Motor neuron (in vitro differentiated cells): ENCODE measurements at regions not wholly inside any gene's neighbourhood (a gene's known extent, or its start where the extent isn't known, plus 50 kb on each side); places are given as distances from the start of the nearest gene placed in this dataset.
A peak's percentile ranks its signal among the peaks of the same experiment; 100 is the strongest.

Experiments used
- ATAC-seq, 8 experiments: fragments of 200-7000 bp; cut with Tn5 transposase; replicated peaks in 6 of 8; 2 replicates each; pipeline ENCODE4 v1.8.0; 2021; ENCODE audit warnings: mild to moderate bottlenecking in 8 of 8, moderate library complexity in 8 of 8
- H3K27ac ChIP-seq, 2 donors: fragments of 250-450 bp; sonication (Bioruptor Pico); 2 replicates each; pipeline ENCODE4 v1.9.0; 2021; ENCODE audit warnings: antibody characterized with exemption in 2 of 2, mild to moderate bottlenecking in 2 of 2, moderate library complexity in 1 of 2
- H3K4me1 ChIP-seq, 2 donors: fragments of 250-450 bp; sonication (Bioruptor Pico); replicated peaks in 1 of 2; 2 replicates each; pipeline ENCODE4 v1.6.1; 2021; ENCODE audit warnings: antibody characterized with exemption in 2 of 2, mild to moderate bottlenecking in 2 of 2, moderate library complexity in 1 of 2
- H3K4me3 ChIP-seq, 5 donors: fragments of 250-450 bp; sonication (Bioruptor Pico); 2 replicates each; pipeline ENCODE4 v1.9.0; 2021; ENCODE audit warnings: antibody characterized with exemption in 5 of 5, mild to moderate bottlenecking in 5 of 5, moderate library complexity in 4 of 5
- WGBS, 10 experiments: fragments of 450-650 bp; shearing (Covaris generic); methylation state at CpG; one replicate each; pipeline ENCODE4 v1.0.0; 2022; 5-methylcytosine and 5-hydroxymethylcytosine counted together
- in situ Hi-C, 9 experiments: fragments of 400-800 bp; cut with MboI; loops; one replicate each; pipeline ENCODE4 v1.15.0; 2021; ENCODE audit warnings: low sequenced_read_pairs in 9 of 9, low pct_unique_long_range_greater_than_20kb in 2 of 9; ENCODE audit not compliant: unreplicated experiment in 9 of 9

GRCh38 chr16:80129791-80130190, 411.0 kb upstream of the DYNLRB2 start:
- Histone ChIP-seq H3K4me1 (no peaks in the 10 kb centered on the region), H3K27ac (no peak overlapping the region), H3K4me3 (no peak overlapping the region)
- WGBS, 10 experiments: 64 to 100% (median 100%) methylated on average over 1 to 3 of the region's 4 CpGs; no CpG with 5 or more reads in 3 of the 10 experiments
- in situ Hi-C loops: no loop called here
- ATAC-seq: no peak

GRCh38 chr16:80125677-80126076, 415.1 kb upstream of the DYNLRB2 start:
- no peak overlapping the region for H3K4me3 ChIP-seq
- WGBS, 10 experiments: 38 to 100% (median 80%) methylated on average over 2 to 5 of the region's 5 CpGs; no CpG with 5 or more reads in 5 of the 10 experiments
- no peaks in the 10 kb centered on the region for H3K4me1 ChIP-seq
- no peak for ATAC-seq
- in situ Hi-C loops: no loop called here
- H3K27ac ChIP-seq: no peak overlapping the region

- ATAC-seq: peak in 1 of 8 experiments; percentile 28
- WGBS, 10 experiments: 0 to 88% (median 31%) methylated on average over 1 of the region's 1 CpG; no CpG with 5 or more reads in 2 of the 10 experiments
- in situ Hi-C loops: no loop called here
- Histone ChIP-seq H3K4me3 (no peak overlapping the region), H3K27ac (no peak overlapping the region), H3K4me1 (no peaks in the 10 kb centered on the region)
Observed at GRCh38 chr16:80123189-80123588, 417.6 kb upstream of the DYNLRB2 start.

- Histone ChIP-seq H3K4me1 (no peaks in the 10 kb centered on the region), H3K27ac (no peak overlapping the region), H3K4me3 (no peak overlapping the region)
- peak in 4 of 8 experiments; percentile 16 to 76 (median 67) for ATAC-seq
- in situ Hi-C loops: no loop called here
- WGBS, 10 experiments: 26 to 100% (median 76%) methylated on average over 1 to 9 of the region's 9 CpGs
Observed at GRCh38 chr16:80122115-80122514, 418.7 kb upstream of the DYNLRB2 start.

- 17 to 100% (median 80%) methylated on average over 1 to 3 of the region's 3 CpGs for WGBS, 10 experiments
- Histone ChIP-seq H3K4me1 (no peaks in the 10 kb centered on the region), H3K27ac (no peak overlapping the region), H3K4me3 (no peak overlapping the region)
- ATAC-seq: no peak
- in situ Hi-C loops: no loop called here
Observed at GRCh38 chr16:80121522-80121909, 419.3 kb upstream of the DYNLRB2 start.

- 0 to 82% (median 60%) methylated on average over 1 to 3 of the region's 3 CpGs; no CpG with 5 or more reads in 4 of the 10 experiments for WGBS, 10 experiments
- ATAC-seq: peak in 1 of 8 experiments; percentile 15
- Histone ChIP-seq H3K4me3 (no peak overlapping the region), H3K4me1 (no peaks in the 10 kb centered on the region), H3K27ac (no peak overlapping the region)
- in situ Hi-C loops: no loop called here
Observed at GRCh38 chr16:80120899-80121521, 419.8 kb upstream of the DYNLRB2 start.

- H3K4me1 ChIP-seq: peaks cover 0 to 5% of the 10 kb centered on the region in 2 donors
- no peak overlapping the region for H3K27ac ChIP-seq
- in situ Hi-C loops: no loop called here
- H3K4me3 ChIP-seq: no peak overlapping the region
- no peak for ATAC-seq
- 50 to 100% (median 86%) methylated on average over 1 to 4 of the region's 4 CpGs for WGBS, 10 experiments
Observed at GRCh38 chr16:80117556-80118130, 423.1 kb upstream of the DYNLRB2 start.

GRCh38 chr16:80116711-80117110, 424.1 kb upstream of the DYNLRB2 start:
- H3K4me1 ChIP-seq: peaks cover 0 to 5% of the 10 kb centered on the region in 2 donors
- in situ Hi-C loops: no loop called here
- no peak for ATAC-seq

GRCh38 chr16:80114699-80115098, 426.1 kb upstream of the DYNLRB2 start:
- H3K4me1 ChIP-seq: peaks cover 0 to 5% of the 10 kb centered on the region in 2 donors
- in situ Hi-C loops: no loop called here
- no peak overlapping the region for H3K4me3 ChIP-seq
- WGBS, 10 experiments: 46 to 80% (median 60%) methylated on average over 1 to 2 of the region's 2 CpGs
- no peak overlapping the region for H3K27ac ChIP-seq
- peak in 1 of 8 experiments; percentile 26 for ATAC-seq

More at GRCh38 chr16:80116711-80117110, 424.1 kb upstream of the DYNLRB2 start:
- Histone ChIP-seq H3K4me3 (no peak overlapping the region), H3K27ac (no peak overlapping the region)

GRCh38 chr16:80113873-80114574, 426.8 kb upstream of the DYNLRB2 start:
- ATAC-seq: peak in 4 of 8 experiments; percentile 64 to 98 (median 90)
- peaks cover 0 to 5% of the 10 kb centered on the region in 2 donors for H3K4me1 ChIP-seq
- in situ Hi-C loops: no loop called here
- no peak overlapping the region for H3K4me3 ChIP-seq
- no peak overlapping the region for H3K27ac ChIP-seq
- WGBS, 10 experiments: 0 to 95% (median 76%) methylated on average over 1 to 4 of the region's 4 CpGs; no CpG with 5 or more reads in 1 of the 10 experiments

- Histone ChIP-seq H3K4me1 (no peaks in the 10 kb centered on the region), H3K27ac (no peak overlapping the region), H3K4me3 (no peak overlapping the region)
- in situ Hi-C loops: no loop called here
- no peak for ATAC-seq
- WGBS, 10 experiments: 40 to 95% (median 78%) methylated on average over 2 to 7 of the region's 7 CpGs; no CpG with 5 or more reads in 1 of the 10 experiments
Observed at GRCh38 chr16:80109581-80109980, 431.2 kb upstream of the DYNLRB2 start.

- H3K27ac ChIP-seq: no peak overlapping the region
- H3K4me3 ChIP-seq: no peak overlapping the region
- 11 to 100% (median 83%) methylated on average over 1 to 3 of the region's 3 CpGs; no CpG with 5 or more reads in 1 of the 10 experiments for WGBS, 10 experiments
- no peaks in the 10 kb centered on the region for H3K4me1 ChIP-seq
- in situ Hi-C loops: no loop called here
- no peak for ATAC-seq
Observed at GRCh38 chr16:80107900-80108299, 432.9 kb upstream of the DYNLRB2 start.

GRCh38 chr16:80105751-80106150, 435.0 kb upstream of the DYNLRB2 start:
- Histone ChIP-seq H3K4me1 (no peaks in the 10 kb centered on the region), H3K4me3 (no peak overlapping the region), H3K27ac (no peak overlapping the region)
- in situ Hi-C loops: no loop called here
- 67 to 100% (median 84%) methylated on average over 1 of the region's 1 CpG; no CpG with 5 or more reads in 6 of the 10 experiments for WGBS, 10 experiments
- ATAC-seq: no peak
